ENCODE measurements at regions not wholly inside any gene's neighbourhood (a gene's known extent, or its start where the extent isn't known, plus 50 kb on each side); places are given as distances from the start of the nearest gene placed in this dataset.
"Not testable (repeated sequence)": the region's sequence is repeated elsewhere in the genome, so short reads cannot be mapped to it uniquely, and the experiment has no call there.

GRCh38 chr3:125684199-125684598 is 88.9 kb upstream of the OSBPL11 start:
- FAIRE-seq: no peak
- no peak overlapping the region for H3K27ac ChIP-seq (ENCODE audit: low read depth in 2 of 2, low read length in 2 of 2)
- H3K36me3 ChIP-seq (ENCODE audit: control insufficient read depth in 2 of 3, insufficient read depth in 3 of 3, low read length in 3 of 3): no peaks in the 10 kb centered on the region
- H3K4me3 ChIP-seq (ENCODE audit: low read length in 3 of 3): no peak overlapping the region
- no peak for TF ChIP-seq CTCF (IDR thresholded peaks at IDR 0.05; ENCODE audit: borderline replicate concordance, extremely low read depth, insufficient read depth)
- no peaks in the 10 kb centered on the region for H3K4me1 ChIP-seq (ENCODE audit: control insufficient read depth in 2 of 3, insufficient read depth in 2 of 3, low read depth in 1 of 3, low read length in 3 of 3)
- peak in 4 of 5 donors; percentile 33 to 60 (median 42) for DNase-seq
- H3K9me3 ChIP-seq (ENCODE audit: control insufficient read depth in 2 of 3, insufficient read depth in 1 of 3, low read length in 3 of 3): no peaks in the 10 kb centered on the region
- H3K27me3 ChIP-seq (ENCODE audit: control insufficient read depth, insufficient read depth, low read length): no peaks in the 10 kb centered on the region
- intact Hi-C loops (cut with DNase I): no loop called here
- no peak overlapping the region for H3K9ac ChIP-seq (ENCODE audit: low read length in 3 of 3)

- H3K36me3 ChIP-seq (ENCODE audit: control insufficient read depth in 2 of 3, insufficient read depth in 3 of 3, low read length in 3 of 3); H3K27me3 ChIP-seq (ENCODE audit: control insufficient read depth, insufficient read depth, low read length); H3K4me1 ChIP-seq (ENCODE audit: control insufficient read depth in 2 of 3, insufficient read depth in 2 of 3, low read depth in 1 of 3, low read length in 3 of 3); FAIRE-seq; H3K4me3 ChIP-seq (ENCODE audit: low read length in 3 of 3); H3K27ac ChIP-seq (ENCODE audit: low read depth in 2 of 2, low read length in 2 of 2); intact Hi-C loops (cut with DNase I); H3K9me3 ChIP-seq (ENCODE audit: control insufficient read depth in 2 of 3, insufficient read depth in 1 of 3, low read length in 3 of 3); DNase-seq; H3K9ac ChIP-seq (ENCODE audit: low read length in 3 of 3): not testable (repeated sequence)
Observed at GRCh38 chr3:125685741-125686140, 90.4 kb upstream of the OSBPL11 start.

GRCh38 chr3:125692361-125692760 is 97.1 kb upstream of the OSBPL11 start:
- H3K4me1 ChIP-seq (ENCODE audit: control insufficient read depth in 2 of 3, insufficient read depth in 2 of 3, low read depth in 1 of 3, low read length in 3 of 3): no peaks in the 10 kb centered on the region
- DNase-seq (no peak), FAIRE-seq (no peak)
- intact Hi-C loops (cut with DNase I): no loop called here
- no peaks in the 10 kb centered on the region for H3K9me3 ChIP-seq (ENCODE audit: control insufficient read depth in 2 of 3, insufficient read depth in 1 of 3, low read length in 3 of 3)
- TF ChIP-seq CTCF (IDR thresholded peaks at IDR 0.05; ENCODE audit: borderline replicate concordance, extremely low read depth, insufficient read depth): no peak
- H3K27me3 ChIP-seq (ENCODE audit: control insufficient read depth, insufficient read depth, low read length): no peaks in the 10 kb centered on the region
- no peak overlapping the region for H3K4me3 ChIP-seq (ENCODE audit: low read length in 3 of 3)
- H3K9ac ChIP-seq (ENCODE audit: low read length in 3 of 3): no peak overlapping the region
- H3K36me3 ChIP-seq (ENCODE audit: control insufficient read depth in 2 of 3, insufficient read depth in 3 of 3, low read length in 3 of 3): no peaks in the 10 kb centered on the region
- no peak overlapping the region for H3K27ac ChIP-seq (ENCODE audit: low read depth in 2 of 2, low read length in 2 of 2)

GRCh38 chr3:125693887-125694286 is 98.6 kb upstream of the OSBPL11 start:
- Histone ChIP-seq H3K9me3 (ENCODE audit: control insufficient read depth in 2 of 3, insufficient read depth in 1 of 3, low read length in 3 of 3) (no peaks in the 10 kb centered on the region), H3K27me3 (ENCODE audit: control insufficient read depth, insufficient read depth, low read length) (no peaks in the 10 kb centered on the region), H3K9ac (ENCODE audit: low read length in 3 of 3) (no peak overlapping the region), H3K4me3 (ENCODE audit: low read length in 3 of 3) (no peak overlapping the region), H3K36me3 (ENCODE audit: control insufficient read depth in 2 of 3, insufficient read depth in 3 of 3, low read length in 3 of 3) (no peaks in the 10 kb centered on the region), H3K4me1 (ENCODE audit: control insufficient read depth in 2 of 3, insufficient read depth in 2 of 3, low read depth in 1 of 3, low read length in 3 of 3) (no peaks in the 10 kb centered on the region), H3K27ac (ENCODE audit: low read depth in 2 of 2, low read length in 2 of 2) (no peak overlapping the region)
- TF ChIP-seq CTCF (IDR thresholded peaks at IDR 0.05; ENCODE audit: borderline replicate concordance, extremely low read depth, insufficient read depth): no peak
- DNase-seq (no peak), FAIRE-seq (no peak)
- intact Hi-C loops (cut with DNase I): no loop called here
